K562 (cell line): ENCODE measurements at regions not wholly inside any gene's neighbourhood (a gene's known extent, or its start where the extent isn't known, plus 50 kb on each side); places are given as distances from the start of the nearest gene placed in this dataset.

Experiments used
- ATAC-seq: fragments of 200-7000 bp; cut with Tn5 transposase; 3 replicates; pipeline ENCODE4 v1.9.1; 2020; ENCODE audit warnings: moderate library complexity
- BruUV-seq: library from RNA; stranded (reverse); fragments of 400-500 nt; replicated peaks from 2 replicates; lab custom pipeline; 2021; lab: Mats Ljungman, UMichigan
- CTCF ChIA-PET: fragments of 300-600 bp; formaldehyde crosslinking; extraction: SDS; loops from one replicate; lab custom pipeline; 2021; ENCODE audit warnings: low intra/inter-chr PET ratio; lab: Yijun Ruan, JAX
- POLR2A ChIA-PET: fragments of 300-600, 350-650 bp; sonication (Branson Sonifier 250); formaldehyde crosslinking; extraction: SDS; loops from one replicate; lab custom pipeline; 2021; ENCODE audit warnings: antibody characterized with exemption, inconsistent platforms; lab: Yijun Ruan, JAX
- DNase-seq, 4 experiments: peaks; one replicate each; pipeline versions ENCODE4 v3.0.0 to v3.0.0-alpha.2; 2011 to 2018; ENCODE audit warnings: low spot score in 3 of 4, mixed read lengths in 3 of 4; ENCODE audit errors: extremely low read depth in 1 of 4
- FAIRE-seq: peaks from 2 replicates; lab custom pipeline; 2011; peaks lifted over from hg19 to GRCh38; lab: Jason Lieb, UNC
- H2AFZ ChIP-seq: 2 replicates; pipeline ENCODE4 v1.6.0; 2011; ENCODE audit warnings: low read depth, low read length, control low read depth, inconsistent platforms
- H3K27ac ChIP-seq: fragments of 200-600 bp; 3 replicates; pipeline ENCODE4 v1.8.0; 2011; ENCODE audit warnings: low read depth, mild to moderate bottlenecking, control low read depth, inconsistent platforms, low read length, moderate library complexity, mixed read lengths; ENCODE audit errors: extremely low read depth
- H3K27me3 ChIP-seq, 2 experiments: fragments of 300-600 bp in 1 of 2; 2 replicates in 1 of 2; 3 replicates in 1 of 2; pipeline versions ENCODE4 v1.6.0 to v1.8.0; 2011; ENCODE audit warnings: inconsistent platforms in 2 of 2, low read length in 2 of 2, mild to moderate bottlenecking in 1 of 2, mixed read lengths in 1 of 2, moderate library complexity in 1 of 2; ENCODE audit not compliant: control insufficient read depth in 2 of 2, insufficient read depth in 2 of 2
- H3K36me3 ChIP-seq: fragments of 300-600 bp; 3 replicates; pipeline ENCODE4 v1.8.0; 2011; ENCODE audit warnings: mild to moderate bottlenecking, low read length, inconsistent platforms; ENCODE audit not compliant: control insufficient read depth, insufficient read depth
- H3K4me1 ChIP-seq, 2 experiments: fragments of 200-600 bp in 1 of 2; replicated peaks in 1 of 2; 2 replicates in 1 of 2; 3 replicates in 1 of 2; pipeline versions ENCODE4 v1.5.1 to v1.8.0; 2011; ENCODE audit warnings: inconsistent platforms in 2 of 2, low read length in 2 of 2, mild to moderate bottlenecking in 1 of 2, mixed read lengths in 1 of 2, moderate library complexity in 1 of 2; ENCODE audit not compliant: control insufficient read depth in 2 of 2, insufficient read depth in 2 of 2
- H3K4me2 ChIP-seq: 2 replicates; pipeline ENCODE4 v1.6.1; 2011; ENCODE audit warnings: low read length, control low read depth, inconsistent platforms, mixed read lengths; ENCODE audit not compliant: insufficient read depth
- H3K4me3 ChIP-seq: fragments of 200-600 bp; sonication (generic), shearing (Covaris generic); 2 replicates; pipeline ENCODE4 v1.5.1; 2016; ENCODE audit warnings: control low read depth, inconsistent platforms
- H3K79me2 ChIP-seq: fragments of 200-600 bp; 3 replicates; pipeline ENCODE4 v1.8.0; 2011; ENCODE audit warnings: low read length, inconsistent platforms; ENCODE audit not compliant: control insufficient read depth, insufficient read depth
- H3K9ac ChIP-seq, 2 experiments: 2 replicates each; pipeline versions ENCODE4 v1.6.0 to v1.6.1; 2011; ENCODE audit warnings: low read depth in 2 of 2, low read length in 2 of 2, control low read depth in 1 of 2, inconsistent platforms in 1 of 2, mild to moderate bottlenecking in 1 of 2, mixed read lengths in 1 of 2; ENCODE audit not compliant: insufficient read depth in 1 of 2
- H3K9me1 ChIP-seq: one replicate; pipeline ENCODE4 v1.6.0; 2011; ENCODE audit warnings: inconsistent platforms, mild to moderate bottlenecking, low read length, moderate library complexity; ENCODE audit not compliant: control insufficient read depth, insufficient read depth
- H3K9me3 ChIP-seq: replicated peaks from 2 replicates; pipeline ENCODE4 v1.5.1; 2011; ENCODE audit warnings: low read depth, low read length, inconsistent platforms; ENCODE audit not compliant: control insufficient read depth, insufficient read depth
- H4K20me1 ChIP-seq: replicated peaks from 2 replicates; pipeline ENCODE4 v1.6.1; 2011; ENCODE audit warnings: low read length, inconsistent platforms, mixed read lengths; ENCODE audit not compliant: control insufficient read depth, insufficient read depth
- BRCA1 ChIP-seq, 2 experiments: fragments of 450-650 bp in 1 of 2; sonication (generic) in 1 of 2; formaldehyde crosslinking in 1 of 2; IDR thresholded peaks; 2 replicates each; pipeline versions ENCODE4 v1.5.0 to v1.6.1; 2017 to 2020; ENCODE audit warnings: mild to moderate bottlenecking in 1 of 2, missing genetic modification reagents in 1 of 2
- C11orf30 ChIP-seq: fragments of 450-650 bp; IDR thresholded peaks from 2 replicates; pipeline ENCODE4 v1.6.1; 2016; ENCODE audit warnings: low read depth, mild to moderate bottlenecking
- MCM3 ChIP-seq: fragments of 450-650 bp; IDR thresholded peaks from 2 replicates; pipeline ENCODE4 v1.6.1; 2016
- RBFOX2 ChIP-seq: fragments of 200-400 bp; formaldehyde crosslinking; IDR thresholded peaks from 2 replicates; pipeline ENCODE4 v1.6.1; 2017; ENCODE audit warnings: low read depth, mild to moderate bottlenecking, low read length, moderate library complexity
- SIRT6 ChIP-seq: IDR thresholded peaks from one replicate; pipeline ENCODE4 v1.6.1; 2012; ENCODE audit warnings: low read depth, mild to moderate bottlenecking, control low read depth, inconsistent platforms, low read length, moderate library complexity
- TBP ChIP-seq: optimal IDR thresholded peaks from 2 replicates; pipeline ENCODE3; 2011; ENCODE audit warnings: low read depth, low read length, improper control_type of control experiment
- ZNF12 ChIP-seq: sonication (generic); formaldehyde crosslinking; IDR thresholded peaks from 2 replicates; pipeline ENCODE4 v1.4.0; 2020; ENCODE audit warnings: mild to moderate bottlenecking, missing genetic modification reagents
- WGBS: fragments of 100-300 bp; shearing (Covaris generic); methylation state at CpG from one replicate; pipeline ENCODE4 v1.1.6; 2016; ENCODE audit warnings: low coverage, mixed read lengths; ENCODE audit not compliant: insufficient coverage; ENCODE audit errors: missing lambda C conversion rate; 5-methylcytosine and 5-hydroxymethylcytosine counted together
- in situ Hi-C: fragments of 300-500 bp; cut with MboI; formaldehyde crosslinking; loops from 4 replicates; pipeline ENCODE4 v1.15.0; 2018; ENCODE audit warnings: inconsistent platforms, mixed read lengths
- intact Hi-C: fragments of 100-400 bp; cut with micrococcal nuclease; formaldehyde crosslinking; loops from 2 replicates; pipeline ENCODE4 v1.14.2; 2022
- TF ChIP-seq, protein P1 (sequence below): fragments of 250-450 bp; sonication (Bioruptor Pico); IDR thresholded peaks from 2 replicates; pipeline ENCODE4 v1.5.0; 2022; ENCODE audit warnings: mild to moderate bottlenecking
- TF ChIP-seq, protein P2 (sequence below): IDR thresholded peaks from 3 replicates; pipeline ENCODE4 v1.6.1; 2011; ENCODE audit warnings: borderline replicate concordance, mild to moderate bottlenecking; ENCODE audit not compliant: insufficient read length, insufficient read depth
- TF ChIP-seq, protein P3 (sequence below): IDR thresholded peaks from 3 replicates; pipeline ENCODE4 v1.6.1; 2011; ENCODE audit warnings: borderline replicate concordance, mild to moderate bottlenecking, moderate library complexity; ENCODE audit not compliant: insufficient read length; ENCODE audit errors: extremely low read depth

DNA sequence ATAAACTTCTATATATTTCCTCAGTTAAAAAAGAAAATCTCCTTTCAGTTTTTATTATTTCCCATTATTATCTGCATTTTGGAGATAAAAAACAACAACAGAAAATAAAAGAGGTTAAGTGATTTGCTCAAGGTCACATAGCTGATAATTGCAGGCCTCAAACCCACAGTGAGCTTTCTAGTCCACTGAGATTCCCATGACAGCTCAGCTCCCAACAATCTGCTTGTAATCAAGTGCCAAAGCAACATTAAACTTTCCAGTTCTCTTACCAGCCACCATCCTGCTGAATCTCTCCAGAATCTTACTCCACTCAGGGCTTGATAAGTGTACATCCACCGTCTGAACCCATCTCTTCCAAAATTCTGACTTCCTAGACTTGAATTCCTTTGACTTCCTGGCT, 318.2 kb upstream of the SEMA6D start:
- Histone ChIP-seq H3K27me3 (no peaks in the 10 kb centered on the region), H3K4me1 (no peaks in the 10 kb centered on the region), H3K79me2 (no peaks in the 10 kb centered on the region), H3K9me3 (no peaks in the 10 kb centered on the region; the same call in 1 of the 2 replicates), H3K9ac (no peak overlapping the region), H3K27ac (no peak overlapping the region), H3K4me3 (no peak overlapping the region), H3K36me3 (no peaks in the 10 kb centered on the region), H2AFZ (no peak overlapping the region), H3K9me1 (no peaks in the 10 kb centered on the region), H3K4me2 (no peak overlapping the region), H4K20me1 (no peaks in the 10 kb centered on the region)
- intact Hi-C loops = no loop called here
- 11% methylated on average over 1 of the region's 1 CpG for WGBS
- ATAC-seq (no peak), DNase-seq (no peak), FAIRE-seq (no peak)
- BruUV-seq = no TSS peak
- CTCF ChIA-PET = no interaction called here
- TF ChIP-seq, protein P1, sequence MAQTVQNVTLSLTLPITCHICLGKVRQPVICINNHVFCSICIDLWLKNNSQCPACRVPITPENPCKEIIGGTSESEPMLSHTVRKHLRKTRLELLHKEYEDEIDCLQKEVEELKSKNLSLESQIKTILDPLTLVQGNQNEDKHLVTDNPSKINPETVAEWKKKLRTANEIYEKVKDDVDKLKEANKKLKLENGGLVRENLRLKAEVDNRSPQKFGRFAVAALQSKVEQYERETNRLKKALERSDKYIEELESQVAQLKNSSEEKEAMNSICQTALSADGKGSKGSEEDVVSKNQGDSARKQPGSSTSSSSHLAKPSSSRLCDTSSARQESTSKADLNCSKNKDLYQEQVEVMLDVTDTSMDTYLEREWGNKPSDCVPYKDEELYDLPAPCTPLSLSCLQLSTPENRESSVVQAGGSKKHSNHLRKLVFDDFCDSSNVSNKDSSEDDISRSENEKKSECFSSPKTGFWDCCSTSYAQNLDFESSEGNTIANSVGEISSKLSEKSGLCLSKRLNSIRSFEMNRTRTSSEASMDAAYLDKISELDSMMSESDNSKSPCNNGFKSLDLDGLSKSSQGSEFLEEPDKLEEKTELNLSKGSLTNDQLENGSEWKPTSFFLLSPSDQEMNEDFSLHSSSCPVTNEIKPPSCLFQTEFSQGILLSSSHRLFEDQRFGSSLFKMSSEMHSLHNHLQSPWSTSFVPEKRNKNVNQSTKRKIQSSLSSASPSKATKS (CRISPR knock-in tag) = no peak
- TF ChIP-seq, protein P2, sequence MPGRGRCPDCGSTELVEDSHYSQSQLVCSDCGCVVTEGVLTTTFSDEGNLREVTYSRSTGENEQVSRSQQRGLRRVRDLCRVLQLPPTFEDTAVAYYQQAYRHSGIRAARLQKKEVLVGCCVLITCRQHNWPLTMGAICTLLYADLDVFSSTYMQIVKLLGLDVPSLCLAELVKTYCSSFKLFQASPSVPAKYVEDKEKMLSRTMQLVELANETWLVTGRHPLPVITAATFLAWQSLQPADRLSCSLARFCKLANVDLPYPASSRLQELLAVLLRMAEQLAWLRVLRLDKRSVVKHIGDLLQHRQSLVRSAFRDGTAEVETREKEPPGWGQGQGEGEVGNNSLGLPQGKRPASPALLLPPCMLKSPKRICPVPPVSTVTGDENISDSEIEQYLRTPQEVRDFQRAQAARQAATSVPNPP = no peak
- TF ChIP-seq RBFOX2 (no peak), TBP (no peak), ZNF12 (CRISPR knock-in tag) (no peak), BRCA1 (IDR thresholded peaks at IDR 0.05) (no peak), BRCA1 (CRISPR knock-in tag; IDR thresholded peaks at IDR 0.05) (no peak), MCM3 (no peak), SIRT6 (no peak), C11orf30 (no peak)
- TF ChIP-seq, protein P3, sequence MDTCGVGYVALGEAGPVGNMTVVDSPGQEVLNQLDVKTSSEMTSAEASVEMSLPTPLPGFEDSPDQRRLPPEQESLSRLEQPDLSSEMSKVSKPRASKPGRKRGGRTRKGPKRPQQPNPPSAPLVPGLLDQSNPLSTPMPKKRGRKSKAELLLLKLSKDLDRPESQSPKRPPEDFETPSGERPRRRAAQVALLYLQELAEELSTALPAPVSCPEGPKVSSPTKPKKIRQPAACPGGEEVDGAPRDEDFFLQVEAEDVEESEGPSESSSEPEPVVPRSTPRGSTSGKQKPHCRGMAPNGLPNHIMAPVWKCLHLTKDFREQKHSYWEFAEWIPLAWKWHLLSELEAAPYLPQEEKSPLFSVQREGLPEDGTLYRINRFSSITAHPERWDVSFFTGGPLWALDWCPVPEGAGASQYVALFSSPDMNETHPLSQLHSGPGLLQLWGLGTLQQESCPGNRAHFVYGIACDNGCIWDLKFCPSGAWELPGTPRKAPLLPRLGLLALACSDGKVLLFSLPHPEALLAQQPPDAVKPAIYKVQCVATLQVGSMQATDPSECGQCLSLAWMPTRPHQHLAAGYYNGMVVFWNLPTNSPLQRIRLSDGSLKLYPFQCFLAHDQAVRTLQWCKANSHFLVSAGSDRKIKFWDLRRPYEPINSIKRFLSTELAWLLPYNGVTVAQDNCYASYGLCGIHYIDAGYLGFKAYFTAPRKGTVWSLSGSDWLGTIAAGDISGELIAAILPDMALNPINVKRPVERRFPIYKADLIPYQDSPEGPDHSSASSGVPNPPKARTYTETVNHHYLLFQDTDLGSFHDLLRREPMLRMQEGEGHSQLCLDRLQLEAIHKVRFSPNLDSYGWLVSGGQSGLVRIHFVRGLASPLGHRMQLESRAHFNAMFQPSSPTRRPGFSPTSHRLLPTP = no peak
- in situ Hi-C loops = no loop called here
- POLR2A ChIA-PET = no interaction called here
